Upper lobe of right lung (tissue), 1 donor: ENCODE measurements at regions not wholly inside any gene's neighbourhood (a gene's known extent, or its start where the extent isn't known, plus 50 kb on each side); places are given as distances from the start of the nearest gene placed in this dataset.

ENCODE experiments used
- ATAC-seq: fragments of 200-7000 bp; cut with Tn5 transposase; one replicate; pipeline ENCODE4 v1.9.1; 2020; ENCODE audit warnings: mild to moderate bottlenecking, moderate library complexity
- DNase-seq: peaks from one replicate; pipeline ENCODE4 v3.0.0-alpha.2; 2020
- H3K27ac ChIP-seq: fragments of 200-600 bp; one replicate; pipeline ENCODE4 v1.8.0; 2022
- H3K27me3 ChIP-seq: fragments of 200-600 bp; one replicate; pipeline ENCODE4 v1.8.0; 2022; ENCODE audit warnings: mild to moderate bottlenecking
- H3K36me3 ChIP-seq: fragments of 200-600 bp; one replicate; pipeline ENCODE4 v1.8.0; 2022
- H3K4me1 ChIP-seq: fragments of 200-600 bp; one replicate; pipeline ENCODE4 v1.8.0; 2022
- H3K4me3 ChIP-seq: fragments of 200-600 bp; one replicate; pipeline ENCODE4 v1.8.0; 2022; ENCODE audit warnings: mild to moderate bottlenecking
- H3K9me3 ChIP-seq: fragments of 200-600 bp; one replicate; pipeline ENCODE4 v1.8.0; 2022
- CTCF ChIP-seq: fragments of 200-600 bp; IDR thresholded peaks from one replicate; pipeline ENCODE4 v1.8.0; 2022; ENCODE audit warnings: antibody characterized with exemption
- intact Hi-C: fragments of 100-400 bp; cut with DNase I; formaldehyde crosslinking; loops from one replicate; pipeline ENCODE4 v1.11.0; 2022
- donor health status: DM: no; HTN: yes; CAD: no; lungs with severe emphysema.

- no peak for TF ChIP-seq CTCF
- no peak overlapping the region for H3K27ac ChIP-seq
- DNase-seq (no peak), ATAC-seq (no peak)
- no peak overlapping the region for H3K4me3 ChIP-seq
- H3K27me3 ChIP-seq = no peaks in the 10 kb centered on the region
- H3K9me3 ChIP-seq = no peaks in the 10 kb centered on the region
- H3K36me3 ChIP-seq = no peaks in the 10 kb centered on the region
- no peaks in the 10 kb centered on the region for H3K4me1 ChIP-seq
- intact Hi-C loops = no loop called here
Measured at GRCh38 chr10:65319493-65319892, 1606.3 kb upstream of the LRRTM3 start.

GRCh38 chr10:65320236-65321026, 1605.4 kb upstream of the LRRTM3 start:
- no peaks in the 10 kb centered on the region for H3K9me3 ChIP-seq
- H3K36me3 ChIP-seq = no peaks in the 10 kb centered on the region
- no peak for DNase-seq
- H3K27me3 ChIP-seq = no peaks in the 10 kb centered on the region
- TF ChIP-seq CTCF = no peak
- H3K27ac ChIP-seq = no peak overlapping the region
- intact Hi-C loops = no loop called here
- no peak overlapping the region for H3K4me3 ChIP-seq
- ATAC-seq = no peak
- H3K4me1 ChIP-seq = no peaks in the 10 kb centered on the region

GRCh38 chr10:65323802-65324201, 1602.0 kb upstream of the LRRTM3 start:
- Histone ChIP-seq H3K27me3 (no peaks in the 10 kb centered on the region), H3K36me3 (no peaks in the 10 kb centered on the region), H3K4me1 (no peaks in the 10 kb centered on the region), H3K27ac (no peak overlapping the region), H3K4me3 (no peak overlapping the region), H3K9me3 (no peaks in the 10 kb centered on the region)
- no peak for TF ChIP-seq CTCF
- ATAC-seq (no peak), DNase-seq (no peak)
- intact Hi-C loops = no loop called here

- no peak overlapping the region for H3K4me3 ChIP-seq
- H3K27ac ChIP-seq = no peak overlapping the region
- TF ChIP-seq CTCF = no peak
- H3K4me1 ChIP-seq = no peaks in the 10 kb centered on the region
- DNase-seq (no peak), ATAC-seq (no peak)
- H3K36me3 ChIP-seq = no peaks in the 10 kb centered on the region
- H3K27me3 ChIP-seq = no peaks in the 10 kb centered on the region
- no peaks in the 10 kb centered on the region for H3K9me3 ChIP-seq
- intact Hi-C loops = no loop called here
Measured at GRCh38 chr10:65325913-65326312, 1599.9 kb upstream of the LRRTM3 start.

GRCh38 chr10:65328486-65328885, 1597.3 kb upstream of the LRRTM3 start:
- Histone ChIP-seq H3K27ac (no peak overlapping the region), H3K27me3 (no peaks in the 10 kb centered on the region), H3K4me1 (no peaks in the 10 kb centered on the region), H3K9me3 (no peaks in the 10 kb centered on the region), H3K4me3 (no peak overlapping the region), H3K36me3 (no peaks in the 10 kb centered on the region)
- no peak for ATAC-seq
- TF ChIP-seq CTCF = no peak
- DNase-seq = no peak
- intact Hi-C loops = no loop called here

GRCh38 chr10:65335311-65335710, 1590.5 kb upstream of the LRRTM3 start:
- Histone ChIP-seq H3K36me3 (no peaks in the 10 kb centered on the region), H3K27me3 (no peaks in the 10 kb centered on the region), H3K4me3 (no peak overlapping the region), H3K4me1 (no peaks in the 10 kb centered on the region), H3K9me3 (no peaks in the 10 kb centered on the region), H3K27ac (no peak overlapping the region)
- intact Hi-C loops = no loop called here
- DNase-seq (no peak), ATAC-seq (no peak)
- no peak for TF ChIP-seq CTCF
